Renal cortical epithelial cell (primary cell): ENCODE measurements at regions not wholly inside any gene's neighbourhood (a gene's known extent, or its start where the extent isn't known, plus 50 kb on each side); places are given as distances from the start of the nearest gene placed in this dataset.

Experiments
- DNase-seq: peaks from one replicate; pipeline ENCODE4 v3.0.0-alpha.2; 2011; ENCODE audit warnings: low read depth

DNA sequence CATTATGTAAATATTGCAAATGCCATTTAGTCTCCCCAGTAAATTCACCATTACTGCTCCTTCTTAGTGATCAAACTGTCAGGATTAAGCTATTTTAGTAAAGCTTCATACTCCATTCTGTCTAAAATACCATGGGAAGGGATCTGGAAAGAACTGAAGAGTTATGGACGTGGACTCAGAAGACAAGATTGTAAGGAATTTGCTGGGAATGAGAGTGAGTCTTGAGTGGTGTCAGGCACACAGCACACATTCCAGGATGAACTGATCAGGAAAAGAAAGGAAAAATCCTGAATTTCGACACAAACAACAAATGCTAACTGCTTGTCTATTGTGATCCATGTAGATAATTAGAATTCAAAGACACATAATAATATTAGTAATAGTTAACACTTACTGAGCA, 311.0 kb downstream of the CENPC start:
- DNase-seq = peak; percentile 11

DNA sequence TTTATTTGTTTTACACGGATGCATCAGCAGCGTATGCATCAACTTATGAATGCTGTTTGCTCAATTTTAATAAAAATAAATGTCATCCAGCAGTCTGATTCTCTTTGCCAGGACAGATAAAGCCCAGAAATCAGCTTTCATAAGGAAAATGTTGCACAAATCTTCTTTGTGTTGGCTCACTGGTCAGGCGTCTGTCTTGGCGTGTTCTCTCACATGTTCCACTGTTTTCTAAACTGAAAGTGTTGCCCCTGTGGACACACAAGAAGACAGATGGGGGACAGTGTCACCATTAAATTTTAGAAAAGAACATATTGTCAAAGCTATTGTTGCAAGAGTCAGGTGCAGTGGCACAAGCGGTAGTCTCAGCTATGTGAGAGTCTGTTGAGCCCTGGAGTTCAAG, 316.2 kb downstream of the CENPC start:
- DNase-seq = no peak

DNA sequence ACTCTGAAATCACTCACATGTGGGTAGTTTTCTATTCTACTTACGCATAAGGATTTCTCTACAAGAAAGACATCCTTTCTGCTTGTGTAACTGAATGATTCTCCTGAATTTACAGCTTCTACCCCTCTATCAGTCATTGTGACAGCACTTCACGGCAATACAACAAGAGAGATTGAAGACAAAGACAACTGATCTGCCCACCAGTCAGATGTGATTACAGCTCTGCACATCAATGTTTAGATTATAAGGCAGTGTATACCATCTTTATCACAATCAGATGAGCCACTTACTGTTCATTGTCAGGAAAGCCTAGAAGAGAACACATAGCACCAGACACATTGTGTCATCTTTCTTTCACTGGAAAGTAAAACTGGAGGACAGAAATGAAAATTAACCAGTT, 324.4 kb downstream of the CENPC start:
- DNase-seq = no peak

DNA sequence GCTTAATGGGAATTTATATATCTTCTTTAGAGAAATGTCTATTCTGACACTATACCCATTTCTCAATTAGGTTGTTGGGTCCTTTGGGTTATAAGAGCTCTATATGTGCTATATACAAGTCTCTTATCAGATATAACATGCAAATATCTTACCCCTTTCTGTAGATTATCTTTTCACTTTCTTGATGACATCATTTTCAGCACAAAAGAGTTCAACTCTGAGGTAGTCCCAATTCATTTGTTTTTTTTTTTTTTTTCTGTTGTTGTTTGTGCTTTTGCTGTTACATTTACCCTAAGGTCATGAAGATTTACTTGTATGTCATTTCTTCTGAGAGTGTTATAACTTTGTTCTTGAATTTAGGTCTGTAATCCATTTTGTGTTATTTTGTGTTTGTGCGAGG, 326.4 kb downstream of the CENPC start:
- DNase-seq = no peak

DNA sequence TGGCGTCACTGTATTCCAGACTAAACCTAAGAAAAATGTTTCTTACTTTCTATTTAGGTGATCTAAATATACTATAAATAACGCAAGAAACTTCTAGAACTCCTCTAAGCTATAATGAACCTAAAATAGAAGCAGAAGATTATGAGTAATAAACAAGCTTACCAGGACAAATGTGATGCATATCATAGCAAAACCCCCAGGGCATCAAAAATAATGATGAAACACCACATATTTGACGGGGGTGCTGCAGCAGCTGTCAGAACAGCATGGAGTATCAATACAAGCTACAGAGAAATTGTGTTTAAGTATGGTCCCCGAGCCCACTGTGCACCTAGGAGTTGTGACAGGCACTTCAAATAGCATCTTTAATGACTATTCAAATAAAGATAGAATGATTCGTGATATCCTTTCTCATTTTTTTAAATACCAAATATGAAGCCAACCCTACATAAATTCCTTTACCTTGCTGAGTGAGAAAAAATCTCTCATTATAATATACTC, 337.3 kb downstream of the CENPC start:
- DNase-seq = no peak

DNA sequence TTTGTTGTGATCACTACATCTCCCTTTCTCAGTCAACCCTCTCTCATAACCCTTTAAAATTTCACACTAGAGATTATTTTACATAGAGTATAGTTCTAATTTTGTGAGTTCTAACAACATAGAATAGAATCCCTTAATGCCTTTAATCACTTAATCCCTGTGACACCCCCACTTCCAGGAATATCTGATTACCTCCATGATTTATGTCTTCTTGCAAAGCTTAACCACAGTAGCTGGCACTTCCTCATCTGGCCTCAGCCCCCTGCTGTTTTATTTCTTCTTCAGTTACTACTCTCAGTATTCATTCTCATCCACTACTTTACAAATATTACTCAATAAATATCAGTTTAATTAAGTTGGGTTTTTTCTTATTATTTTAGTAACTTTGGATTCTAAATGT, 340.9 kb downstream of the CENPC start:
- DNase-seq = no peak

DNA sequence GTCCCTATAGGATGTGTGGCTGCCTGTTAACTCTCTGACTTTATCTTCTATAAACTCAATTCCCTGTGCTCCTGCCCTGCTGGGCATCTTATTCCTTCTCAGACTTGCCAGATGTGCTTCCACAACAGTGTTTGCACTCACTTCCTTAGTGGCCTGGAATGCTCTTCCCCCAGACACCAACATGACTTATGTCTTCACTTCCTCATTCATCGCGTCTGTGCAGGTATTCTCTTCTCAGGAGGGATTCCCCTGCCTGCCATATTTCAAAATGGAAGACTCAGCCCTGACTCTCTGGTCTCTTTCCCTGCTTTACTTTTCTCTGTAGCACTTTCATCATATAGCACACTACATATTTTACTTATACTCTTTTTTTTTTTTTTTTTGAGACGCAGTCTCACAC, 344.0 kb downstream of the CENPC start:
- no peak for DNase-seq

DNA sequence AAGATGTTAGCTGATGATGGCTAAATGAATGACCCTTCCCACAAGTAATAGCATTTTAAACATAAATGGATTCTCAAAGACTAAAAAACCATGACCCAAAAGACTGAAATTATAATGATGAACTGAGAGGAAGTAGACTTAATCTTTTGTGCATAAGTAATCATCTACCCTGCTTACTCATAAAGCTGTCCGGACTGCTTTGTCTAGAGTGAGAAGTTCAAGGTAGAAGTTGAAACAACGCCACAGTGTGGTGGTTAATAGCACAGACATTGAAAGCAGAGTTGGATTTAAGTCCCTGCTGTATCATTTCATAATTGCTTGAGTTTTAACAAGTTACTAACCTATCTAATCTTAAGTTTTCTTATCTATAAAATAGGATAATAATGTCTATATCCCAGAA, 346.6 kb downstream of the CENPC start:
- peak; percentile 36 for DNase-seq

DNA sequence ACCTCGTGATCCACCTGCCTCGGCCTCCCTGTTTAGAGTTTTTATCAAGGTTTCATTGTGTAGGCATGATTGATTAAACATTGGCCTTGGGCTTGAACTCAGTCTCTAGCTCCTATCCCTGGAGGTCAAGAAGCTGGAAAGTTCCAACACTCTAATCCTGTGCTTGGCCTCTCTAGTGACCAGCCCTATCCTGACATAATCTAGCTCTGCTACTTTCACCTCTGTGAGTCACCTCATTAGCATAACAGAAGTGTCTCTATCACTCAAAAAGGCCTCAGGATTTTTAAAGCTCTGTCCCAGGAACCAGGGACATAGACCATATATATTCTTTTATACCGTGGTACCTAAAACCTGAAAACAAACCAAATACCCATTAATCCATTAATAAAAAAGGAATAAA, 377.5 kb downstream of the CENPC start:
- no peak for DNase-seq

DNA sequence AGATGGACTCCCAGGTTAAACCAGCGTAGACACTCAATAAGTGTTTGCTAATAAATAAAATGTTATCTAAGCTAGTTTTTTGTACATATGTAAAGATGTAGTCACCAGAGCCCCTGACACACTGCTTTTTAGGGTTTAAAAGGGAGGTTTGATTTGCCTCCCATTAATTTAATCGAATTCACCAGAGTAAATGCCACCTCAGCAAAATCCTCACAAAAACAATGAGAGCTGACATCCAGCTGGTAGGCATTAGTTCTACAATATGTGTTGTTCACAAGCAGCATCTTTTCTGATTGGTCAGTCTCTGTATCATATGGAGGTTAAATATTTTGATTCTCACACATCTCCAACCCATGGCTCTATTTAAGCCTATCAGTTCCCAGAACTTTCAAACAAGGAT, 382.6 kb downstream of the CENPC start:
- no peak for DNase-seq

DNA sequence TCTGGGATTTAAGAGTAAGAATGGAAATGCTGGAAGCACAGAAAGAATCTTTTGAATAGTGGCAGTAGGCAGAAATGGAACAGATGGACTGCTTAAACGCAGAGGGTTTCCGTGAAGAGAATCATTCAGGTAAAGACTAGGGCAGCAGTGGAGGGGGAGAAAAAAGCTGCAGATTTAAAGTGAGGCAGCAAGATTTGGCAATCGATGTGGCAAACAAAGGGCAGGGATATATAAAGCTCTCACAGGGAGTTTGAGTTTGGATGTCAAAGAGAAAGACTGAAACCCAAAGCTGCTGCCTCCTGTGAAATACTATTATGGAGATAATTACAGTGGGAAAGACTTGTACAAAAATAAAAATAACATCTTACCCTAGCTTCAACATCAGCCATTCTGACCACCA, 384.0 kb downstream of the CENPC start:
- no peak for DNase-seq

DNA sequence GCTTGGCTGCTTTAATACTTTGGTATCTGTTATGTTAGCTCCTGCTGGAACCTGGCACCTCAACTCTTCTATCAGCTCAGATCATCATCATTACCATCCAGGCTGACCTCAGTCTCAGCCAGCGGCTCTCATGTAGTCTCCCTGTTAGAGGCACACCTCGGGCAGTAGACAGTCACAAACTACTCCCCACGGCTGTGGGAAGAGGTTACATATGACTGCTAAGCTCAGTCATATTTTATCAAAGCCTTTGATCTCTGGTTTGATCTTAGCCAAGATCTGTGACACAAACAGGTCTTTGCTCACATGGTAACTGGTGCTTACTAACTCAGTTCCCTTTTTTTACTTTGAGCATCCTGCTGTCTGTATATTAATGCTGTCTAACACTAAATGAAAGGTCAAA, 384.9 kb downstream of the CENPC start:
- DNase-seq = no peak

DNA sequence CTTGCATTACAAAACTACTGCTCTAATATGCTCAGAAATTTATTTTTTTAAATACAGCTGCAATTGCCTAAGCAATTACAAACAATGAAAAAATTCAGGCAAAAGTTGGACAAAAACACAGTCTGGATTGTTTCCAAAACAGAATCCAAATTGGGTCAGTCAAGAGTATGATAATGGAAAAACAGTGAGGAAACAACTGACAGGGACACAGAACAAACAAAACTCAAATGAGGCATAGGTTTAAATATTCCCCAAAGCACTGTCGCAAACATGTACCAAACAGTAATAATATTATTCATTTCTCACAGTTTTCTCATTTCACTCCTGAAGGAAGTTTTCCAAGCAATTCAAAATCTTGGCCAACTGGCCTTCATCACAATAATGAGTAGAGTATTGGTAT, 386.6 kb downstream of the CENPC start:
- no peak for DNase-seq

DNA sequence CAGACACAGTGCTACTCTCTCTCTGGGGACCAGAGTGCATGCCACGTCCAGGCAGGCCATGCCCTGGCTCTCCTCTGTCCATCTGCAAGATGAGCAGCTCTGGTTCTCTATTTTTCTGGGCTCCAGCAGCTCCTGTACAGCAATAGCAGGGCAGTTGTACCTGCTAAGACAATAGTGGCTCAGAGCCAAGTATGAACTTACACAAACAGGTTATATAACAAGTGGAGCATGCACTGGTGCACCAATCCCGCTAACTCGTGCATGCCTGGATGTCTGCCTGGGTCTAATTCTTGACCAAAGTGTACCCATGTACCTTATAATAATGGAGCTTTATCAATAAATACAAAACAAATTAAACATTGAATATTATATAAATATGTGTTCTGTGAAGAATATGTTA, 392.3 kb downstream of the CENPC start:
- DNase-seq = no peak

DNA sequence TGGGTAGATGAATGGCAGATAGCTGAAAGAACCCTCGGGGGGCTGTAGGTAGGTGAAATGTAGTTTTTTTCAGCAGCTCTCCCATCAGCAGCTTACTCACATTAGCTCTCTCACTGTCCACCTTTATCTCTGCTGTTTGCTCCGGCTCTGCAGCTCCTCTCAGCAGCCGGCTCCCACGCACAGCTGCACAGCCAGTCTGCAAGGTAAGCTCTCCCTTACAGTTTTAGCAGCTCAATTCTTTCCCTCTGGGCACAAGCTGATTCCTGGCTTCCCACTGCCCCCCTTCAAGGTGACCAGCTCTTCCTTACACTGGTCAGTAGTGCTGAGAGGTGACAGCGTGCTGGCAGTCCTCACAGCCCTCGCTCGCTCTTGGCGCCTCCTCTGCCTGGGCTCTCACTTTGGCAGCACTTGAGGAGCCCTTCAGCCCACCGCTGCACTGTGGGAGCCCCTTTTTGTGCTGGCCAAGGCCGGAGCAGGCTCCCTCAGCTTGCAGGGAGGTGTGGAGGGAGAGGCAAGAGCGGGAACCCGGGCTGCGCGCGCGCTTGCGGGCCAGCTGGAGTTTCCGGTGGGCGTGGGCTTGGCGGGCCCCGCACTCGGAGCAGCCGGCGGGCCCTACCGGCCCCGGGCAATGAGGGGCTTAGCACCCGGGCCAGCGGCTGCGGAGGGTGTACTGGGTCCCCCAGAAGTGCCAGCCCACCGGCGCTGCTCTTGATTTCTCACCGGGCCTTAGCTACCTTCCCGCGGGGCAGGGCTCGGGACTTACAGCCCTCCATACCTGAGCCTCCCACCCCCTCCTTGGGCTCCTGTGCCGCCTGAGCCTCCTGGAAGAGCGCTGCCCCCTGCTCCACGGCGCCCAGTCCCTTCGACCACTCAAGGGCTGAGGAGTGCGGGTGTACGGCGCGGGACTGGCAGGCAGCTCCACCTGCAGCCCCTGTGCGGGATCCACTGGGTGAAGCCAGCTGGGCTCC, 393.6 kb downstream of the CENPC start:
- DNase-seq = no peak

DNA sequence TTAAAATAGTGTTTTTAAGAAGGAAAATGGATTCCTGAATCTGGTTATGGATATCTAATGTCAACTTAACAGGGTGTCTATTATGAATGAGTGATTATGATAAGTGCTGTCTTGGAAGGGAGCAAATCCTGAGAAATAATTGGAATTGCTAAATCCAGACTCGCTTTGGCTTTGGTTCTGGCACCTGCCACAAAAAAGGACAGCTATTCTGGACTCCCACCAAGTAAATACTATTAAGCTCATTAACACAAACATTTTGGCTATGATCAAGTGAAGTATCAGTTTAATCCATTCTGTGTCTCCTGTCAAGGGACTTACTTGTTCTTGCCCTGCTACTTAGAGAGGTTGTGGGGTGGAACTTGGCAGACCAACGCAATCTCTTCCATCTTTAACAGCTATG, 403.7 kb downstream of the CENPC start:
- DNase-seq = no peak

DNA sequence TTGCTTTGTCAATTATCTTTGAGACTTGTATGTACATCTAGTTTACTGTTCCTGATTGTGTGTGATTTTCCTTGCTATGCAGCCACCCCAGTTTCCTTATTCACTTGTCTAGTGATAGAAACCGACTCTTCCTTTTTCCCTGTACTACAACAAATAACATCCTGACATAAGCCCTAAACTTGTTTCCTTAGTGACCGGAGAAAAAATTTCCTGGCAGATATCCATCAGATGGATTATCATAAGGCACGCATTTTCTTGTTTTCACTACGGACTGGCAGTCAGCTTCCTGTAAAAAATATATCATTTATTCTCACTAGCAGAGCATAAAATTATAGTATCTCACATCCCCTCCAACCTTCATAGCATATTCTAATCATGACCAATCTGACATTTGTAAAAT, 410.7 kb downstream of the CENPC start:
- no peak for DNase-seq

DNA sequence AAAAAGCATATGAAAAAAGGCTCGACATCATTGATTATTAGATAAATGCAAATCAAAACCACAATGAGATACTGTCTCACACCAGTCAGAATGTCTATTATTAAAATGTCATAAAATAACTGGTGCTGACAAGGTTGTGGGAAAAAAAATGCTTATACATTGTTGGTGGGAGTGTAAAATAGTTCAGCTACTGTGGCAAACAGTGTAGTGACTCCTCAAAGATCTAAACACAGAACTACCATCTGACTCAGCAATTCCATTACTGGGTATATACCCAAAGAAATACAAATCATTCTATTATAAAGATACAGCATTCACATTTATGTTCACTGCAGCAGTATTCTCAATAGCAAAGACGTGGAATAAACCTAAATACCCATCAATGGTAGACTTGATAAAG, 412.1 kb downstream of the CENPC start:
- no peak for DNase-seq

DNA sequence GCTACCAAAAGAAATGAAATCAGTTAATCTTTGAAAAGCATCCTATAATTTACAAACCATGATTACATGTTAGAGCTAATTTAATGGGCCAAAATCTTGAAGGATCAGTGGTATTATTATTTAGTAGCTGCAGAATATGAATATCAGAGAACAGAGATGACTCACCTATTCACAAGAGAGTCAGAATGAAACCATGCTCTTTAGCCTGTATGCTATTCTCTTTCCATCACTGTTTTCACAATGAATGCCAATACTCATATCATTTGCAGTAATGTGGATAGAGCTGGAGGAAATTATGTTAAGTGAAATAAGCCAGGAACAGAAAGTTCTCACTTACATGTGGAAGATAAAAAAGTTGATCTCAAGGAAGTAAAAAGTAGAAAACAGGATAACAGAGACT, 414.1 kb downstream of the CENPC start:
- no peak for DNase-seq

DNA sequence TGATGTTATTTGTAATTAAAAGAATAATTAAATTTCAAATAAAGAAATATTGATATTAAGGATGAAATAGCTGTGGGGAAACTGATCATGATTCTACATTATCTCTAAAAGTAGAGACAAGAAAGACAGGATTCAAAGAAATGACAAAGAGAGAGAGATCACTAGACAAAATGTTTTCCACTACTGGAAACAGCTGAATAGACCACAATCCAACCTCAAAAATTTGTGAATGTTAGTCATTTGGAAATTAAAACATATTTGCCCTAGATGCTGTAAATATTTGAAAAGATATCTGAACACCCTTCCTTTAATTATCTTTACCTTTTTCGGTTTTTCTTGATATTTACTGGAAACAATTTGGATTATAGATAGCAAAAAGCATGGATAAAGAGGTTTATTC, 414.9 kb downstream of the CENPC start:
- no peak for DNase-seq

DNA sequence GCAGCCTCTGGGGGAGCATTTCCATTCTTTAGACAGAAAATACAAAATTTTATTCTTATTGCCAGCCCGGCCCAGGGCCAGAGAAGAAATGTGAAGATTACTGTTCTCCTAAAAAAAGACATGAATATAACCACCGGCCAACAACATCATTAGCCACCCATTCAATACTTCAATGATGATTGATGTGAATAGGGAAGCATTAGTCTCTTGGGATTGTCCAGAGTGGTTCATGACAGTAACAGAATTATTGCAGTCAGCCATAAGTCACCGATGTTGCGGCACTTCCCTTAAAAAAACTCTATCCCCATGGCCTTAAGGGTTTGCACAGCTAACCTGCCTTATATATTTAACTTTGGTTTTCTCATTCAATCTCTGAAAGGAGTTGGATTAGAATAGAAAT, 418.7 kb downstream of the CENPC start:
- DNase-seq = no peak

DNA sequence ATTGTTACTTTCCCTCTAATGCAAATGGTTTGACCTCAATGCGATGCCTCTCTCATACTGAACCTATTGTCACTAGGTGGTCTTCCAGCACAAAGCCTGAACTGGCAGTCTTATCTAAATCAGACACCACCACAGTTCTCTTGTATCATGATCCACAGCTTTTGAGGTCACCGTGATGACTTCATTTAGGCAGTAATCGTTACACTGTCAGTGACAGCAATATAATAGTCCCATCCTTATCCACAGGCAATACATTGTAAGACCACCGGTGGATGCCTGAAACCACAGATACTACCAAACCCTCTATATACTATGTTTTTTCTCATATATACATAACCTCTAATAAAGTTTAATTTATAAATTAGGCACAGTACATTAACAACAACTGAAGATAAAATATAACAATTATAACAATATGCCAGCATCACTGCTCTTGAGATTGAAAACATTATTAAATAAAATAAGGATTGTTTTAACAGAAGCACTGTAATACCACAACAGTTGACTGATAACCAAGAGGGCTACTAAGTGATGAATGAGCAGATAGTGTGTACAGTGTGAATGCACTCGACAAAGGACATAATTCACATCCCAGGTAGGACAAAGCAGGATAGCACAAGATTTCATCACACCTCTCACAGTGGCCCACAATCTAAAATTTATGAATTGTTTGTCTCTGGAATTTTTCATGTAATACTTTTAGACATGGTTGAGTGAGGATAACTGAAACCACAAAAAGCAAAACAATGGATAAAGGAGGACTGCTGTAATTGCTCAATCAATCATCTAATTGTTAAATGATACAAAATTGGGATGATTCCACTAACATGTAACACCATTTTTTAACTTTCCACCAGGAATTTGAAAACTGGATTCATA, 419.4 kb downstream of the CENPC start:
- DNase-seq = no peak

DNA sequence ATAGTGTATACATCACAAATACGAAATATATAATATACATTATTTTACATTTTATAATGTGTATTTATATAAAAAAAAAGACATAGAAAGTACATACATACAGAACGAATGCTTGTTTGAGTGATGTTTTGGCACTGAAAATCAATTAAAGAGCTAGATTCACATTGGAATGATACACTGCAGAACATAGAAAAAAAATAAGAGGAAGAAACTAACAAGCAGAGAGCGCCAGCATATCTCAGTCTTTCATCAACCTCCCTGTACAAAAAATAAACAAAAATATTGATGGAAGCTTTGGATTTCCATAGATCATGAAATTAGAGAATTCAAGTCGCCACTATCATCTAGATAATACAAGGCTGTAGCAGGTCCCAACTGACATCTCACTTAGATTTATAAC, 420.6 kb downstream of the CENPC start:
- no peak for DNase-seq
